ELR (cell line): ENCODE measurements at regions not wholly inside any gene's neighbourhood (a gene's known extent, or its start where the extent isn't known, plus 50 kb on each side); places are given as distances from the start of the nearest gene placed in this dataset.
"Not testable (repeated sequence)": the region's sequence is repeated elsewhere in the genome, so short reads cannot be mapped to it uniquely, and the experiment has no call there.

ENCODE experiments used
- DNase-seq: peaks from one replicate; pipeline ENCODE4 v3.0.0-alpha.2; 2015; ENCODE audit warnings: low read depth

DNA sequence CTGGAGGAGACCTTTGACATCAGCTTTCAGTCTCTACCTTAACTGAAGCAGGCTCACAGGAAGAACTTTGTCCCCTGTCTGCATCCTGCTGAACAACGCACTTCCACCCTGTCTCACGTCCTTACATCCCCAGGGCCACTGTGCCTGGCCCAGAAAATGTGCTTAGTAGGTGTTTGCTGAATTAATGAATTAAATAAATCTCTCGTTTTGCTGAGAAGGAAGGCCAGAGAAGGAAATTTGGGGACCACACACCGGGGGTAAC, 54.3 kb upstream of the CREB3L1 start:
- DNase-seq: no peak

DNA sequence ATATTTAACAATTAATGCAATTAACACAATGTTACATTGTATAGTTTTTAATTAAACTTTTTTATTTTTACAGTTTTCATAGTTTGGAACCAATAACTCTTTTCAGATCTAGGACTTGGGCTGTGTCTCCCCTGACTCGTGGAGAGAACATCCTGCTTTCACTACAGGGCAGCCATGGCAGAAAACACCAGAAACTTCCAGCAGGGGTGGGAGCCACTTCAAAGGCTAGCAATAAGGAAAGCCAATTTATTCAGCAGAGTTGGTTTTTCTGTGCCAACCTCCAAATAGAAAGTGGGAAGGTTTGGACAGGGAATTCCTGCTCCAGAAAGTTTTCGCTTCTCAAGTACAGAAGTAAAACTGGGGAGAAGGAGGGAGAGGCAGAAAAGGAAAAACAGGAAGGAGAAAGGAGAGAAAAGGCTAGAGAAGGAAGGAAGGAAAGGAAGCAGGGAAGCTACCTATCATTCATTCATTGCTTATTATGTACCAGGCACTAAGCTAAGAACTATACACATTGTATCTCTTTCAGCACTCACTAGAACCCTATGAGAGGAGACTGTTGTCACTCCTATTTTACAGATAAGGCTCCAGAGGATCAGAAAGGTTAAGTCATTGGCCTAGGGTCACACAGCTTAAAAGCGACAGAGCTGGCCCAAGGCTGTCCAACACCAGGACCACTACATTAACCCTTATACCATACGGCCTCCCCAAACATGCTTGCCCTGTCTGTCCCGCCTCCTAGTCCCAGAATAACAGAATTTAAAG, 54.8 kb upstream of the CREB3L1 start:
- DNase-seq: peak; percentile 41

DNA sequence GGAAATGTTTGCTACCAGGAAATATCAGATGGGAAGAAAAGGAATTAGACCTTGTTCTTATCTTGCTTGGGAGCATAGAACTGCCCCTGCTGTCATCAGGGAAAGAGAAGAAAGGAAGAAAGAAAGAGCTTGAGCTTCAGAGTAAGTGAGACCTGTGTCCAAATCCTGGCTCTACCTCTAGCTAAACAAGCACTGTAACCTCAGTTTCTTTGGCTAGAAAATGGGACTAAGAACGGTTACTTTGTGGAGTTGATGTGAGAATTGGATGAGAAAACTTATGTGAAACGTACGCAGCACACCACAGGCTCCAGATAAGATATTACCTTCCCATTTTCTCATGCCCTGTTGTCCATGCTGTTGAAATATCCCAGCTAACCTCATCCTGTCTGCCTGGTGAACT, 57.1 kb upstream of the CREB3L1 start:
- no peak for DNase-seq

DNA sequence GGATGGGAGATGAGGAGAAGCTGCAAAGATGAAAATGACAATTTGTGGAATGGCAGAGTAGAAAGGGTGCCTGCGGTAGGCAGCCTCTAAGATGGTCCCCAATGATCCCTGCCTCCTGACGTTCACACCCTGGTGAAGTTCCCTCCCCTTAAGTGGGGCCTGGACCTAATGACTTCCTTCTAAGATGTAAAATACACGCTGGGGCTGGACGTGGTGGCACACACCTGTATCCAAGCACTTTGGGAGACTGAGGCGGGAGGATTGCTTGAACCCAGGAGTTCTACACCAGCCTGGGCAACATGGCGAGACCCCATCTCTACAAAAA, 60.7 kb upstream of the CREB3L1 start:
- DNase-seq: no peak

DNA sequence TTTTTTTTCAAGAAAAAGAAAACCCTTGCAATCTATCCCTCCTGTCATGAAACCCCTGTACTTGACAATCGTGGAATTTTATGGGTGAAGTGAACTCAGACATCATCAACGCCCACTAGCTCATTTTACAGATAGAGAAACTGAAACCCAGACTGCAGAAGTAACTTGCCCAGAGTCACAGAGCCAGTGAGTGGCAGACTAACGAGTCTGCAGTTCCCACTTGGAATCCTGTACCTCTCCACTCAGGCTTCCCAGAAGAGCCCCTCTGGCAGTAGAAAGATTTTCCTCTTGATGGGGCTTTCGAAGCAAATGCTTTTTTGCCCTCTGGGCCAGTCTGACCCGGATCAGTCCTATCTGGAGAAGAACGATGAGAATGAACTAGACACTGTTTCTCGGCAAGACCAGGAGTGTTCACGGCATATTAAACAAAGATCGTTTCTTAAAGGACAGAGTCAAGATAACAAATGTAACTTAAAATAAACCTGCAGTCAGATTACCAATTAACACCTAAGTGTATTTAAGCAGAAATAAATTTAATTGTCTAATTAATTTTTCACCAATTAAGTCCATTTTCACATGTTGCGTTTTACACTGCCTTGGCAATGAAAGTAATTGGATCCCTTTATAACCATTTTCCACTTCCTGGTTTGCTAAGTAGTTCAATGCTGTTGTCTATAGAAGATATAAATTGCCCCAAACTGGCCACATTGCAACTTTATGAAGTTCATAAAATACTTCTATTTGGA, 61.3 kb upstream of the CREB3L1 start:
- peak; percentile 24 for DNase-seq

DNA sequence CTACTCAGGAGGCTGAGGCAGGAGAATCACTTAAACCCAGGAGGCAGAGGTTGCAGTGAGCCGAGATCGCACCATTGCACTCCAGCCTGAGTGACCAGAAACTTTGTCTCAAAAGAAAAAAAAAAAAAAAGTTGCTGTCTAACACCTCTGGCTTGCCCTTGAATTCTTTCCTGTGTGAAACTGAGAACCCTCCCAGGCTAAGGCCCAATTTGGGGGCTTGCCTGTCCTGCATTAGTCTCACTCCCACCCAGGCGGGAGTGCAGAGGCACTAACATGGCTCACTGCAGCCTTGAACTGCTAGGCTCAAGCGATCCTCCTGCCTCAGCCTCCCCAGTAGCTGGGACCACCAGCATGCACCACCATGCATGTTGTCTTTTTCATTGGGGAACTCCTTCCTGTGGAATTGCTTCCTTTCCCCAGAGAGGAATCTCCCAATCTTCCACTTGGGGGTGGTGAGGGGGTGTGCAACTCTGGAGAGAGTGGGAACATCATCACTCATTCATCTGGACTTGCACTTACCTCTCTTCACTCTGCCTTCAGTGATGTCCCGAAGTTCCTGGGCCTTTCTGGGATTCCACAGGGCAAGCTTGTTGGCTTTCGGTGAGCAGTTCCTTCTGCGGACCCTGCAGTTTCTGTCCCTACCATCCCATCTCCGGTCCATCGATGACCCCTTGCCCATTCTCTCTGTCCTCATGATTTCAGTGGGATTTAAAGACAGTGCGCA, 62.1 kb upstream of the CREB3L1 start:
- no peak for DNase-seq

DNA sequence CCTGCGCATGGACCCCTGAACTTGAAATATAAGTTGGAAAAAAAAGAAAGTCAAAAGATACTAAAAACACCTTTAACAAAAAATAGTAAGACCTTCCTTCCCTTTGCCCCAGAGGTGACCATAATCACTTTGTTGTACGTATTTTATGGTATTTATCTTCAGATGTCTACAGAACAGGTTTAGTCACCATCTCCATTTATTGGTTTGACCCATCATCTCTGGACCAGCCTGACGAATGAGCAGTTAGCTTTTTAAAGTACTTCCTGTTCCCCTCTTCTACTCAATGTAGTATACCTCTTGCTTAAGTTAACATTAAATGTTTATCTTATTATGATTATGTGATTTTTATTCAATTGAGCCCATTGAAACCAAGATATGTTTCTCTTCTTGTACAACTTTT, 64.7 kb upstream of the CREB3L1 start:
- DNase-seq: no peak

DNA sequence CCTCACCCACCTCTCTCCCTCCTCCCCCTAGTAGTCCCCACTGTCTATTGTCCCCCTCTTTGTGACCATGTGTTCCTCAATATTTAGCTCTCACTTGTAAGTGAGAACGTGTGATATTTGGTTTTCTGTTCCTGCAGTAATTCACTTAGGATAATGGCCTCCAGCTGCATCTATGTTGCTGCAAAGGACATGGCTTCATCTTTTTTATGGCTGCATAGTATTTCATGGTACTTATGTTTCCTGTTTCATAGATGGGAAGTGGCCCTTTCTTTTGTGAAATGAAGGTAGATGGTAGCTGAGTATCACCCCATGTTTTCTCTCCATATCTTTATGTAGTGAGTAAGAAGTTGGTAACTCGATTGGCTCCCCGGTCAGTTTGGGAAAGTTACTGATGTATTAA, 66.6 kb upstream of the CREB3L1 start:
- no peak for DNase-seq

DNA sequence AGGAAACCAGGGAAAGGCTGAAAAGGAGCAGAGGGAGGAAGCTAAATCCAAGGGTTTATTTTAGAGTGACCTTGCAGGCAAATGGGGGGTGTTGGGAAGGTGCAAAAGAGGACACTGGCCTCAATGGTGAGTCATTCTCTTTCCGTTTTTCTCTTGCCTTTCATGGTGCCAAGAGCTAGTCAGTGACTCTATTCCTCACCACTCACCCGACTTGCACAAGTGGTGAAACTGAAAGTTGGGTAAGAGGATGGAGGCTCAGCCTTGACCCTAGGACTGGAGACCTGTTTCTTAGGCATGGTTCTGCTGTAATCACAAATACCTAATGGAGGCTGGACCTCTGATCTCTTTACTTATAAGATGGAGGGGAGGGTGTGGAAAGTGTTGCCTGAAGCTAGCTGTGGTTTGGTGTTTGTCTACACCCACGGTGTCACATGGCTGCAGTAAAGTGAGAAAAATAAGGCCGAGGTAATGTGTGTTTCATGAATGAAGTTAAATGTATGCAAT, 67.3 kb upstream of the CREB3L1 start:
- DNase-seq: peak; percentile 67

DNA sequence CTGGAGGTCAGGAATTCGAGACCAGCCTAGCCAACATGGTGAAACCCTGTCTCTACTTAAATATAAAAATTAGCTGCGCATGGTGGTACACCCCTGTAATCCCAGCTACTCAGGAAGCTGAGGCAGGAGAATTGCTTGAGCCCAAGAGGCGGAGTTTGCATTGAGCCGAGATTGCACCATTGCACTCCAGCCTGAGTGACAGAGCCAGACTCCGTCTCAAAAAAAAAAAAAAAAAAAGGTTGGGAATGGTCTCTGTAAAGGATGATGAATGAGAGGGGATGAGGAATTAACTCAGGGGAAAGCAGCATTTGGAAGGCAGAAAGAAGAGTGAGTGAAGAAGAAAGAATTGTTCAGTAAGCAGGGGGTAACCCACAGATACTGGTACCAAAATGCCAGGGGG, 67.8 kb upstream of the CREB3L1 start:
- not testable (repeated sequence) for DNase-seq

DNA sequence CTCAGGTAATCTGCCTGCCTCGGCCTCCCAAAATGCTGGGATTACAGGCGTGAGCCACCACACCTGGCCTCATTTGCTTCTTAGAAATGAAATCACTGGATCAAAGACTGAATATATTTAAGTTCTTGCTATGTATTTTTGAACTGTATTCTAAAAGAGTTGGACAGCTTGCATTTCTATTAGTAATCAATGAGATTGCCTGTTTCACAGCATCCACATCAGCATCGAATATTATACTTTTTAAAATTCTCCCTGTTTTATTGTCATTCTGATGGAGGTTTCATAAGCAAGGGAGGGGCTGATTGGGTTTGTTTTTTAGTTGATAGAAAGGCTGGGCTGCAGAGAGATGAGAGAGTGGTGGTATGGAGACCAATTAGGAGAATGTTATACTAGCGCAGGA, 68.7 kb upstream of the CREB3L1 start:
- DNase-seq: no peak

DNA sequence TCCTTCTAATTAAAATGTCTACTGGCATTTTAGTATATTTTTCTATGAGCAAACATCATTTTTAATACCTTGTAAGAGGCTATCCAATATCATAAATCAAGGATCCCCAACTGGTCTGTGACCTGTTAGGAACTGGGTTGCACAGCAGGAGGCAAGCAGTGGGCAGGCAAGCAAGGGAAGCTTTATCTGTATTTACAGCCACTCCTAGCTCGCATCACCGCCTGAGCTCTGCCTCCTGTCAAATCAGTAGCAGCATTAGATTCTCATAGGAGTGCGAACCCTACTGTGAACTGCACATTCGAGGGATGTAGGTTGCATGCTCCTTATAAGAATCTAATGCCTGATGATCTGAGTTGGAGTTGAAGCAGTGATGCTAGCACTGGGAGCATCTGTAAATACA, 70.2 kb upstream of the CREB3L1 start:
- DNase-seq: no peak

DNA sequence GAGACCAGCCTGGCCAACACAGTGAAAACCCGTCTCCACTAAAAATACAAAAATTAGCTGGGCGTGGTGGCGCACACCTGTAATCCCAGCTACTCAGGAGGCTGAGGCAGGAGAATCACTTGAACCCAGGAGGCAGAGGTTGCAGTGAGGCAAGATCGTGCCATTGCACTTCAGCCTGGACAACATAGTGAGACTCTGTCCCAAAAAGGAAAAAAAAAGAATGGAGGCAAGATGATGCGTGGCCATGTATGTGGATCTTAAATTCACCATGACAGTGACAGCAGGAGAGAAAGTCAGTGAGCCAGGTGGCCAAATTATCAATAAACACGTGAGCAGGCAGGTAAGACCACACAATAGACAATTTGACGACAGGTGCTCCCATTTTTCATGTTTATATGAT, 73.0 kb upstream of the CREB3L1 start:
- DNase-seq: not testable (repeated sequence)

DNA sequence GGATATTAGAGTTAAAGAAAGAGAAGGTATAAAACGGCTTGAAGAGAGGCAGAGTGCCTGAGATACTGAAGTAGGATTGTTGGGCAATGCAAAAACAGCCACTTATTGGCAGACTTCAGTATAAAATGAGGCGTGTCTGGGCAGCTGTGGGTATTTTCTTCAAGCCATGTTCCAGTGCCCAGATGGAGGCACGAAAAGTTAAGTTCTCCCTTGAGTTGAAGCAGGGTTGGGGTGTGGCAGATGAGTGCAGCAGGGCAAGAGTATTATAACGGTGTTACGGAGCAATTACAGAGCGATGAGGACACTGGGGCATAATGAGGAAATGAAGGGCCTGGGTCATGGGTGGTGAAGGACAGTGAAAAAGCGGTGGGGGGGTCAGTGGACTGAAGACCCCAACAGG, 73.7 kb upstream of the CREB3L1 start:
- DNase-seq: no peak

DNA sequence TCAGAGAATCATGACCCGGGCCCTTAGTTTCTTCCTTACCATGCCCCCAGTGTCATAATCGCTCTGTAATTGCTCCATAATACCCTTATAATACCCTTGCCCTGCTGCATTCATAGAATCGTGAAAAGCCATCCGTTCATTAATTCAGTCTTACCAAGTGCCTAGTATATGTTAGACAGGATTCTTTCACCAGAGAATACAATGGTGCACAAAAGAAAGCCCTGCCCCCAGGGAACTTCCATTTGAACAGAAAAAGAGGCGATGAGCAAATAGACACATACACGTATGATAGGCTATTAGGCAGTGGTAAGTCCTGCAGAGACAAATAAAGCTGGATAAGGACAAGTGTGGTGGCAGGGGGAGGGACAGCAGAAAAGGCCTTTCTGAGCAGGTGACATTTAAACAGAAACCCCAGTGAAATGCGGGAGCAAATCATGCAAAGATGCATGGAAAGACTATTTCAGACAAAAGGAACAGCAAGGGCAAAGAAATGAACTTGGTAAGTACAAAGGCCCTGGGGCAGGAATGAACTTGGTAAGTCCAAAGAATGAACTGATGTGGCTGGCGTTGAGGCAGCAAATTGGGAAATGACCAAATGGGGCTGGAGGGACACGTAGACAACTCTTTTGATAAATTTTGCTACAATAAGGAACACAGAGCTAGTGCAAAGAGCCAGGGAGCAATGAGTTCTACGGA, 74.6 kb upstream of the CREB3L1 start:
- DNase-seq: no peak

DNA sequence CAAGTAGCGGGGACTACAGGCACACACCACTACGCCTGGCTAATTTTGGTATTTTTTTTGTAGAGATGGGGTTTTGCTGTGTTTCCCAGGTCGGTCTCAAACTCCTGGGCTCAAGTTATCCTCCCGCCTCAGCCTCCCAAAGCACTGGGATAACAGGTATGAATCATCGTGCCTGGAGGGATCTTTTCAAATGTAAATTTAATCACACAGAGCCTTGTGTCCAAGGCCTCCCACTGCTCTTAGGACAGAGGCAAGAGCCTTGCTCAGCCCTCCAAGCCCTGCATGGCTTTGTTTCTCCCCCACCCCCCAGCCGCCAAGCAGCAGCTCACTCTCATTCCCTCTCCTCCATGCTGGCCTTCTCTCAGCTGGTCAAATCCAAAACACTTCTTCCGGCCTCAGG, 75.3 kb upstream of the CREB3L1 start:
- DNase-seq: peak; percentile 45

DNA sequence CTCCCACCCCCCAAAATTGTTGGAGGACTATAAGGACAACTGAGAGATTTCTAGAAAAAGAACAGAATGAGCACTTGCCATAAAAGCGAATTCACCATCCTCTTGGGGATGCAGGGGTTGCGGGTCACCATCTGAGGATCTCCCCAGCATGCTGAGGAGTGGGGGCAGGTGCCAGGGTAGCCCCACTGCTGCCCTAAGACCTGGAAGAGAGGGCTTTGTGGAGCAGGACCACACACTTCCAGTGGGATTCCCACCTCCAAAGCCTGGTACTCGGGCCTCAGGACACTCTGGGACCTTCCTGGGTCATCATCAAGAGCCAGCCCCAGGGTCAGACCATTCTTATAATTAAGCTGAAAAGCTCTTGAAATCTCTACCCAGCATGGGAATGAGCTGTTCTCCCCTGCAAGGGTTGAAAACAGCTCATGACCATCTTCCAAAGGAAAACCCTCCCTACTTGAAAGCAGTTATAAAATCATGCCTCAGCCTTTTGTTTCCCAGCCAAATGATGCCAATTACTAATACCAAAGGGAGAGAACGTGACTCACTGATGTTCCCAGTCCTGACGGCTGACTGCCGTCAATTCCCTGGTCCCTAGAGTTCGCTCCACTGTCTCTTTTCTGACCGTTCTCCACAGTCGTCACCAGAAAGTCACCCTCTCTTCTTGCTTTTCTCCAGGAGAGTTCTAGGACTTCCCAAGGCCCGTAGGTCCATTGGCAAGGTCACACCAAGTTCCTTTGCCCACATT, 76.8 kb upstream of the CREB3L1 start:
- DNase-seq: peak; percentile 64

DNA sequence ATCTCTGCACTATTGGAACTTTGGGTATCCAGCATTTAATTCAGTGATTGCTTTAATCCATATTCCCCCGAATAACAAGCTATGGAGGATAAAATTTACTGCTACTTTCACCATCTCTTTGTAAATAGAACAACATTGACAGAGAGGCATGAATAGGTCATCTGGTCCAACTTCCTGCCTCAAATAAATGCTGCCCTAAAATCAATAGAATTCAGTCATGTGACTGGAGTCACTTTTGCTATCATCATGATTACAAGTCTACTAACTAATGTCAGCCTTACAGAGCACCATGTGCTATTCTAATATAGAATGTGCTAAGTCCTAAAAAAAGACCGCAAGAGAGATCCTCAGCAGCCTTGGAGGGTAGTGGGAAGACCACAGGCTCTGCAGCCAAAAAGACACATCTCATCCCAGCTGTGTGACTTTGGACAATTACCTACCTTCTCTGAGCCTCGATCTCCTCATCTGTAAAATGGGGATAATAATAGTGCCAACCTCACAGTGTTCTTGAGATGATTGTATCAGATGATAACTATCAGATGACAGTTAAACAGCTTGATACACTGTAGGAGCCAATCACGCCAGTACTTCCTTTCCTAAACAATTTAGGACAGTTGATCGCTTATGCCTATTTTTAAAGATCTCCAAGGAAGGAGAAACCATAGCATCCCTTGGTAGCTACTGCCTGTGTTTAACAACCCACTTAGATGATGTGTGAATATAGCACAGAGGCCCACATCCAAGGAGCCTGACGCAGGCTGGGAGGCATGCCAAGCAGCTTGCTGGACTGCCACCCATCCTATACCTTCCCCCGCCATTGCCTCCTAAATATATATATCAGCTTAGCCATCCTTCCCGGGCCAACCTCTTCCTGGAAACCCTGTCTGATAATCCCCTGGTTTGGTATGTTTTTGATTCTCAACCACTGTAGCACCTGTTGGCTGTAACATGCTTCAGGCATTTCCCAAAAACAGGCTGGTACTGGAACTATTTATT, 77.3 kb upstream of the PHF21A start:
- no peak for DNase-seq

DNA sequence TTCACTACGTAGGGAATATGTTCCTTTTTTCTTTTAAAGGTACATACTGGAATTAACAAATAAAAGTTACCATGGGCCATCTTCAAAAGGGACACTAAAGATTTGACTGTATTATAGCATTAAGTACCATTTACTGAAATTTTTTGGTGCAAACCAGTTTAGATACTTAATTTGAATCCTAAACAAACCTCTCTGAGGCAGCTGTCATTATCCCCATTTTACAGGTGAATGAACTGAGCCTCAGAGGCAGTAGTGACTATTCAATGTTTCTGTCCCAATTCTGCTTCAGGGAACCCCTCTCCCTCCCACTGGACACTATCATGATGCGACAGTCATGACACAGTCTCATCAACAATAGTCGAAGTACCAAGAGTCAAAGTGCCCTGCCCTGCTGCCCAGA, 76.2 kb upstream of the PHF21A start:
- no peak for DNase-seq

DNA sequence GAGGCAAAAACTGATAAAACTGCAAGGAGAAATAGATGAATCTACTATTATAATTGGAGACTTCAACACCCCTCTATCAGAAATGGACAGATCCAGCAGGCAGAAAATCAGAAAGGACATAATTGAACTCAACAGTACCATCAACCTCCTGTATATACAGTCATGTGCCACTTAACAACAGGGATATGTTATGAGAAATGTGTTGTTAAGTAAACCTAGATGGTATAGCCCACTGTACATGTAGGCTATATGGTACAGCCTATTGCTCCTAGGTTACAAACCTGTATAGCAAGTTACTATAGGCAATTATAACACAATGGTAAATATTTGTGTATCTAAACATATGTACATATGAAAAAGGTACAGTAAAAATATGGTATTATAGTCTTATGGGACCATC, 66.8 kb upstream of the PHF21A start:
- no peak for DNase-seq

DNA sequence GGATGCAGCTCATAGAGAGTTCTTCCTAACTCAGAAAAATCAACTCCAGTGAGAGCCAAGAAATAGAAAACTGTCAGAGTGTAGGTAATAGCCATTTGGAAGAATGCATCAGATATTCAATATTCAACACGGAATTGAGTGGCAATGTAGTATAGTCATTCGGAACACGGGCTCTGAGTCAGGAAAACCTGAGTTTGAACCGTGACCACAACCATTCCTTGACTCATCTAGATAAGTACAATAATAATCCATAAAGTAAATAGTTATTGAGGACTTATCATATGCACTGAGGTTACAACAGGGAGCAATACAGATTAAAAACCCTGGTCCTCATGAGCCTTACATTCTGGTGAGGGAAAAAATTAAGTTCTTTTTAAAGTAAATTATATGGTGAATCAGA, 62.6 kb upstream of the PHF21A start:
- peak; percentile 91 for DNase-seq
